GM21723 (cell line): ENCODE measurements at regions not wholly inside any gene's neighbourhood (a gene's known extent, or its start where the extent isn't known, plus 50 kb on each side); places are given as distances from the start of the nearest gene placed in this dataset.

Experiments
- ATAC-seq: cut with Tn5 transposase; IDR thresholded peaks from one replicate; pipeline ENCODE4 v1.9.1; 2021; ENCODE audit warnings: mild to moderate bottlenecking, moderate library complexity; ENCODE audit not compliant: unreplicated experiment

- ATAC-seq: no peak
Measured at GRCh38 chr10:89829262-89829886, 128.0 kb downstream of the KIF20B start.

GRCh38 chr10:89829887-89830269 lies 128.5 kb downstream of the KIF20B start:
- ATAC-seq: no peak

DNA sequence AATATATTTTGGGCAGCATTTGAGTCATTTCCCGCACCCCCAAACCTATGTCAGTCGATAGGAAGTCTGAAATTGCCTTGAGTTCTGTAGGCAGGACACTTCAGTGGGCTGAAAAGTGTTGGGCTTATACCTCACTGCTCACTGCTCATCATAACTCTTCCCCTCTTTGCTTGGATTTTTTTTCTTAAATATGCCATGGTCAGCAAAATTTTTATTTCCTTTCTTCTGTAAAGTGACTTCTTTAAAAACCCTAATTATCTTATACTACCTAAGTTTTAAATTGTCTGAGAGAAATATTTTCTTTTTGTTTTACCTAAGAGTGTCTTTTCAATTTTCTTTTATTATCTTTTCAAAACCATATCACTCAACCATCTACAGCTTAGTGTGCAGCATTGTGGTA lies 129.2 kb downstream of the KIF20B start:
- no peak for ATAC-seq

DNA sequence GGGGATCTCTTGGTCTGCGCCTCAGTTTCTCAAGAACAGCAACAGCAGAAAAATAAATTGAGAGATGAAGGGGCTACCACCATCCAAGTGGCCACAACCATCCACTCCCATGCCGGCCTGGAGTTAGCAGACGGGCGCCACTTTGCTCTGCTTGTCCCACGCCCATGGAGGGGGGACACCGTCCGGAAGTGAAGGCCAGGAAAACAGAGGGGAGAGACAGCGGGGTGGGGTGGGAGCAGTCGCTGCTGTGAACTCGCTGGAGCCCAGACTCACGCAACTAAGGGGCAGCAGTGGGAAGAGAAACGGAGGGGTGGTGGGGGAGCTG lies 135.4 kb downstream of the KIF20B start:
- no peak for ATAC-seq

- peak; percentile 58 for ATAC-seq
Measured at GRCh38 chr10:89837165-89838043, 136.0 kb downstream of the KIF20B start.

DNA sequence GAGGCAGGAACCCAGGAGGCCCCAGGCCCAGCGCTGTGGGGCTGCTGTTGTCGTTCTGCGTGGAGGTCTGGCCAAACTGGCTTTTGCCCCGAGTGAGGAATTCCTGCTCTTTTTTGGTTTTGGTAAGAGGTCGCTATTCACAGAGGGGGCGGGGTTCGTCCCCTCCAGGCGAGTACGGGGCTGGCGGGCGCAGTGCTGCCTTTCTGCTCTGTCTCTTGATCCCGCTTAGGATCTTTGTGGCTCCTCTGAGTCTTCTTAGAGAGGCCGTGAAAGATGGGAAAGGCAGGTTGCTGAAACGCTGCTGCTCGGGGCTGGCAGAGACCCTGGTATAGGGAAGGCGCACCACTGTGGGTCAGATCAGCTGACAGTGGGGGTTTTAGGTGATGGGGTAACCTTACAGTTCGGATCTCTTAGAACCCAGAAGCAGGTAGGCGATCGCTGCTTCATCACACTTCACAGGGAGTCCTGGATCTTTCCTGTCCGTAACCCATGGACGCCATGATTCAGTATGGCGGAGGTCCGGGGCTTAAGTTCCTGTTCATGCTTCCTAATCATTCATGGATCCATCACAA lies 136.7 kb downstream of the KIF20B start:
- ATAC-seq: no peak

DNA sequence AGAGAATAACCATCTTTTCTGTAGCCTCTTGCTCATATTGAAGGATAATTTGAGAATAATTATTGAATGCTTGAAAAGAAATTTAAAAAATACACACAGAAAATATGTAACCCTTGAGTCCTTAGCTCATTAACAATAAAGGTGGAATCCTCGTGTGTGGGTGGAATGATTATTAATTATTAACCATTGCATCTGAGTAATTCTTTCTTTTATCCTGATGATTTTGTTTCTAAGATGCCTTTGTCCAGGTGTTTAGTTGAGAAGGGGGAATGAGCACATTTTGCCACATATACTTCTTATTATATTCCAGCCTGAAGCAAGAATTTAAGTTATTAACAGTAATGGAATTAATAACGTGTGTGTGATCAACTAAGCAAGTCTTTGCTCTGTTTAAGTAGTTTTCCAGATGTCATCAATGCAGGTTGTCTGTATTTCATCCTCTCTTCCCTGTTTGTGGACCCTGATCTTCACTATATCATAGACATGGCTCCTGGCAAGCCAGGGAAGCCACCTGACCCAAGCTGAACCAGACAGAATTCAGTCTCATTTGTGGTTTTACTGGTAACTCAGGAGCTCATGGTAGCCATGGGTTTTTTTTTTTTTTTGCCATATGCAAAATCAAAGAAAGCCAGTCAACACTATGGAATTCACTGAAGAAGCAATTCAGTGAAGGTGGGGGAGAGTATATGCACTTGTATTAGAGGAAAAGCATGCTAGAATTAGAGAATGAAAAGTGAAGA lies 144.3 kb downstream of the KIF20B start:
- ATAC-seq: no peak

- ATAC-seq: no peak
Measured at GRCh38 chr10:89846281-89846630, 144.9 kb downstream of the KIF20B start.

DNA sequence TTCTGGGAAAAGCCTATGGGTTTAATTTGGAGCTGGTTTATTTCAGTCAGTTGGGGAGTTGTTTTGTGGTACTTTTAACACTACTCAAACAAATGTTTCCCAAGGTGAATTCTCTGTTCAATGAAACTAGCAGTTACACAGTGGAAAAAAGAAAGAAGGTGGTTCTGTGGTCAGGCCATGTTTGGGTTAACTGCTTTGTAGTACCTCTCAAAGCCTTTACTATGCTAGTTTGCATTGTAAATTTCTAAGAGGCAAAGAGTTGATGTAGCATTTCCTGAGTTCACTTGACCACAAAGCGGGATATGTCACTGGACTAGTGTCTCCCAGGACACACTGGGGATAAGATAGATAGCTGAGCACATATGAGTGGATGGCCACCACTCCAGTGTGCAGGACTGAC lies 145.4 kb downstream of the KIF20B start:
- no peak for ATAC-seq

DNA sequence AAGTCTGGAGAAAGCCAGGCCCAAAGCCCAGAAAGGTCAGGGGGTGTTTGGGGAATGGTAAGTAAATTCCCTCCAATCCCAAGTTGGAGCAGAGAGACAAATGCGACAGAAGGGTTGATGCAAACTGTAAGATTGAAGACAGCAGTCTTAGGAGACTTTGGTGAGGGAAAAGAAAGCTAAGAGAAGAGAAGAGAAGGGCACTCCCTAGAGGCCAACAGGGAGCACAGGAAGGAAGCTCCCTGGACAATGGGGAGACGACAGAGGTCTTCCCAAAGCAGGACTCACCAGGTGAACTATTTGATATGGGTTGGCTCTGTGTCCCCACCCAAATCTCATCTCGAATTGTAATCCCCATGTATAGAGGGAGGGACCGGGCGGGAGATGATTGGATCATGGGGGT lies 151.5 kb downstream of the KIF20B start:
- ATAC-seq: no peak

DNA sequence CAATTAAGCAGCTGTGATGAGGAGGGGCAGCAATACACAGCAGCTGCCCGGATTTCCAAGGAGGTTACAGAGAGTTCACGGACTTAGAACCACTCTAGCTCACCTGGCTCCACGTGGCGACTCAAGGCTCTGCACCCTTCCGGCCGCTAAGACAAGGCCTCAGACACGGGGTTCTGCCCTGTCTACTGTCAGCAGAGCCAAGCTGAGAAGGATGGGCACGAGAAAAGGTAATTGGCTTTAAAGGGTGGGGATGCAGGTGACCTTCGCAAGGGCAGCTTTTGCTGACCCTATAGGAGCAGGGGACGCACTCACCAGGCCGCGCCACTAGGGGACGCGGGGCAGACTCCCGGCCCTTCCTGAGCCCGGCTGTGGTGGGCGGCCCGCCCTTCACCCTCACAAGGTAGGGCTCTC lies 152.4 kb downstream of the KIF20B start:
- ATAC-seq: no peak

- no peak for ATAC-seq
Measured at GRCh38 chr10:89857431-89858042, 156.1 kb downstream of the KIF20B start.

GRCh38 chr10:89861199-89861573 lies 159.8 kb downstream of the KIF20B start:
- ATAC-seq: no peak

GRCh38 chr10:89861584-89862301 lies 160.4 kb downstream of the KIF20B start:
- peak; percentile 63 for ATAC-seq

DNA sequence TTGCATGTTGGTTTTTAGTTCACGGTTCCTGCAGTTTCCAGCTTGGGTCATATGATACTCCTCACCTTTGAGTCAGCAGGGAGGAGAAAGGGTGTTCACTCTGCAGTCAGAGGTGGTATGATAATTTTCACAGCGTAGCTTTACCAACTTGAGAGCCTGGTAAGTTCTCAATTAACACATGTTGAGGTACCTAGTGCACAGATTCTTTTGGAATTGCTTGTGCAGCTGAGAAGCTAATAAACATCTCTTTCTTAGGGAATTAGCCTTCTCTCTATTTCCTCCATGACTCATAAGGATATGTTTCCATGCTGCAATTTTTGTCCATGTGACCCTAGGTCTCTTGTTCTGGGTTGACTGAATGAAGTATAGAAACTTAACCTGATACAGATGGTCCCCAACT lies 166.6 kb downstream of the KIF20B start:
- ATAC-seq: no peak

GRCh38 chr10:89869180-89869579 lies 167.8 kb downstream of the KIF20B start:
- ATAC-seq: no peak

GRCh38 chr10:89869592-89870156 lies 168.3 kb downstream of the KIF20B start:
- no peak for ATAC-seq

GRCh38 chr10:89870936-89871335 lies 169.5 kb downstream of the KIF20B start:
- ATAC-seq: no peak

- ATAC-seq: no peak
Measured at GRCh38 chr10:89873055-89873454, 171.7 kb downstream of the KIF20B start.

DNA sequence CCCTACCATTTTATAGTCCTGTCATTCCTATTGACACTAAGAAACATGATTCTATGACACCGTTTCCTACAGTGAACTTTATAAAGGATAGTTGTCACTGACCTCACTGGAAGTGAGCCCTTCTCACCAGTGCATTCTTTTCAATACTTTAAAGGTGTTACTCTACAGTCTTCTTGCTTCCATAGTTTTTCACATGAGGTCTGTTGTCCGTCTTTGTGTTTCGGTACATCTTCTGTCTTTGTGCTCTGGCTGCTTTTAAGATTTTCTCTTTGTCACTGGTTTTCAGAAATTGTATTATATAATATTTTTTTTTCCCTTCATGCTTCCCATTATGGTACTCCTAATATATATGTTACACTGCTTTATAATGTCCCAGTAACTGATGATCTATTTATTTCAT lies 174.2 kb downstream of the KIF20B start:
- no peak for ATAC-seq
